ENCODE measurements at regions not wholly inside any gene's neighbourhood (a gene's known extent, or its start where the extent isn't known, plus 50 kb on each side); places are given as distances from the start of the nearest gene placed in this dataset.

DNA sequence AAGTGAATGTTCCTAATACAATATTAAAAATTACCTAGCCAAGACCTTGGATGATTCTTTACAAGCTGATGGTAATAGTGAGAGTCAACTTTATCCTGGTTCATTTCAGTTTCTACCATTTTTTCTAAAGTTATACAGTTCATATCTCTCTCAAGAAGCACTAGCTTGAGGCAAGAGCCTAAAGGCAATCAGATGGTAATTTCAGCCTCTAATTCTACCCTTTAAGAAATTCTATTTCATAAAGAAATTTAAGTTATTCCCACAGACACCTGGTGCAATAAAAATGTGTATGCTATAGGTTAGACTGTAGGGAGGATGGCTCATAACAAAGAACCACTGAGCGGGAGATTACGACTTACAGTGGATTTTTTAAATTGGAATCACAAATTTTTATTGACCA lies 984.2 kb upstream of the ADGRL3 start:
- no peak for DNase-seq (ENCODE audit: low read depth, low spot score)
- TF ChIP-seq, protein P1, sequence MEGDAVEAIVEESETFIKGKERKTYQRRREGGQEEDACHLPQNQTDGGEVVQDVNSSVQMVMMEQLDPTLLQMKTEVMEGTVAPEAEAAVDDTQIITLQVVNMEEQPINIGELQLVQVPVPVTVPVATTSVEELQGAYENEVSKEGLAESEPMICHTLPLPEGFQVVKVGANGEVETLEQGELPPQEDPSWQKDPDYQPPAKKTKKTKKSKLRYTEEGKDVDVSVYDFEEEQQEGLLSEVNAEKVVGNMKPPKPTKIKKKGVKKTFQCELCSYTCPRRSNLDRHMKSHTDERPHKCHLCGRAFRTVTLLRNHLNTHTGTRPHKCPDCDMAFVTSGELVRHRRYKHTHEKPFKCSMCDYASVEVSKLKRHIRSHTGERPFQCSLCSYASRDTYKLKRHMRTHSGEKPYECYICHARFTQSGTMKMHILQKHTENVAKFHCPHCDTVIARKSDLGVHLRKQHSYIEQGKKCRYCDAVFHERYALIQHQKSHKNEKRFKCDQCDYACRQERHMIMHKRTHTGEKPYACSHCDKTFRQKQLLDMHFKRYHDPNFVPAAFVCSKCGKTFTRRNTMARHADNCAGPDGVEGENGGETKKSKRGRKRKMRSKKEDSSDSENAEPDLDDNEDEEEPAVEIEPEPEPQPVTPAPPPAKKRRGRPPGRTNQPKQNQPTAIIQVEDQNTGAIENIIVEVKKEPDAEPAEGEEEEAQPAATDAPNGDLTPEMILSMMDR (IDR thresholded peaks at IDR 0.05; ENCODE audit: insufficient read depth, low read length, missing control alignments): no peak
- no peak overlapping the region for H3K4me3 ChIP-seq (ENCODE audit: low read depth, low read length)
- POLR2A ChIA-PET: no interaction called here
- CTCF ChIA-PET: no interaction called here

DNA sequence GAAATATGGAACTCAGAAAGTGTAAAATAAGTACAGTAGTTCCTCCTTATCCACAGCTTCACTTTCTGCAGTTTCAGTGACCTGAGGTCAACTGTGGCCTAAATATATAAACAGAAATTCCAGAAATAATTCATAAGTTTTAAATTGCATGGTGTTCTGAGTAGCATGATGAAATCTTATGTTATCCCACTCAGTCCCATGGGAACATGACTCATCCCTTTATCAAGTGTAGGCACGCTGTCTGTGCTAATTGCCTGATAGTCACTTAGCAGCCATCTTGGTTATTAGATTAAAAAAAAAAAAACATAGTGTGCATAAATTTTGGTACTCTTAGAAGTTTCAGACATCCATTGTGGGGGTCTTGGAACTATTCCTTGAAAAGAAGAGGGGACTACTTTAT lies 983.4 kb upstream of the ADGRL3 start:
- TF ChIP-seq, protein P1 (IDR thresholded peaks at IDR 0.05; ENCODE audit: insufficient read depth, low read length, missing control alignments): no peak
- H3K4me3 ChIP-seq (ENCODE audit: low read depth, low read length): no peak overlapping the region
- ChIA-PET POLR2A (no interaction called here), CTCF (no interaction called here)
- no peak for DNase-seq (ENCODE audit: low read depth, low spot score)

DNA sequence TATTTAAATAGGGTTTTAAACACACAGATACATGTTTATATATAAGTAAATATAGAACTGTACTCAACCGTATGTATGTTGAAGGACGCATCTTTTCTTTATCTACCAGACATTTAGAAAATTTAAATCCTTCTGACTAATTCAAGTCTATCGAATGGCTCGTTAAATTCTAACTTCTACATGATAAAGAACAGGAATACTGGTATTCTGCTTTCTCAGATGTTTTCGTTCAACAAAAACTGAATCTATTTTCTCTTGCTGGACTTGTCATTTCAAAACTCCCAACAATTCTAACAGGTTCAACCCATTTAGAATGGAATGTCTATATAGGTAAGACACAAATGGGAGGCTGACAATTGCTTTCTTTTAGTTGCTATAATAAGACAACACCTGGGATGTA lies 978.3 kb upstream of the ADGRL3 start:
- no peak for DNase-seq (ENCODE audit: low read depth, low spot score)
- ChIA-PET POLR2A (no interaction called here), CTCF (no interaction called here)
- TF ChIP-seq, protein P1 (IDR thresholded peaks at IDR 0.05; ENCODE audit: insufficient read depth, low read length, missing control alignments): no peak
- H3K4me3 ChIP-seq (ENCODE audit: low read depth, low read length): no peak overlapping the region

DNA sequence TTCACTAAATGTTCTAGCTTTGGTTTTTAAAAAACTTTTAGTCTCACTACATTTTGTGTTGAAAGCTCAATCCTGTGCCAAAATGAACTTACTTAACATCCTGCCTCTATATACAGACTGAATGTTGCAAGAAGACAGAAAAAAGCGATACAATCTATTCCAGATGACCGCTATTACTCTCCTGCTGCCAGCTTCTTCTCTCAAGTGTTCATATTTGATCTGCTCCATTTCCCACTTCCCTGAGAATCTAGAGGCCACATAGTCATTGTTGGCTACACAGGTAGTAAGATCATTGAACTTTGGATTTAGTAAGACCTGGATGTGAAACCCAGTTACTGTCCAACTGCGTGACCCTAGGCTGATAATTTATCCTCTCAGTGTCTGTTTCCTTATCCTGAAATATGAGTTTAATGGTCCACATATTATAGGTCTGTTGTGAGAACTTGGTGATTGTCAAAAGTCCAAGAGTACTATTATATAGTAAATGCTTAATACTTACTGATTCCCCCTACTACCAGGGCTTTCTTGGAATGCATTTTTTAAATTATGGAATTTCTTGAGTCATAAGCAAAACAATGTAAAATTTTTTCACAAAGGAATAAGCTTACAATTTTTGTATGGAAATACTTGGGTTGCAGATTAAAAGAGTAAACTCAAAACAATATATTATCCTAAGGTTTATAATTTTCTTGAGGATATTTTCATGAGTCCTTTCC lies 976.8 kb upstream of the ADGRL3 start:
- CTCF ChIA-PET: no interaction called here
- TF ChIP-seq, protein P1 (IDR thresholded peaks at IDR 0.05; ENCODE audit: insufficient read depth, low read length, missing control alignments): no peak
- POLR2A ChIA-PET: no interaction called here
- no peak overlapping the region for H3K4me3 ChIP-seq (ENCODE audit: low read depth, low read length)
- DNase-seq (ENCODE audit: low read depth, low spot score): no peak

DNA sequence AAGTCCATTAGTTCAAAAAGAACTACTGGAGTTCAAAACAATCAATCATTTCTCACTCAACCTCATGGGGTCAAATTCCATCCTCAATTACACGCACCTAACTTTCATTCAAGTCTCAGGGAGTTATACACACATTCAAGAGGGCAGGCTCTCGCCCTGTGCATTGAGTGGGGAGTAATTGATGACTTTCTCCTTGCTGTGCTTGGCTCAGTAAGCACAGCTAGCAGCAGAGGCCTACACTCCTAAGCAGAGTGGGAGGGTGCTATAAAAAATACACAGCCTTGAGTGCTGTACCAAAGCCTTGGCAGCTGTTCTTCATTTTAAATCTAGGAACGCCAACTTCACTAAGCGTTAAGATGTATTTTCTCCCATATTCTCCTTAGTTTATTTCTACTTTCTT lies 958.3 kb upstream of the ADGRL3 start:
- DNase-seq (ENCODE audit: low read depth, low spot score): no peak
- CTCF ChIA-PET: no interaction called here

DNA sequence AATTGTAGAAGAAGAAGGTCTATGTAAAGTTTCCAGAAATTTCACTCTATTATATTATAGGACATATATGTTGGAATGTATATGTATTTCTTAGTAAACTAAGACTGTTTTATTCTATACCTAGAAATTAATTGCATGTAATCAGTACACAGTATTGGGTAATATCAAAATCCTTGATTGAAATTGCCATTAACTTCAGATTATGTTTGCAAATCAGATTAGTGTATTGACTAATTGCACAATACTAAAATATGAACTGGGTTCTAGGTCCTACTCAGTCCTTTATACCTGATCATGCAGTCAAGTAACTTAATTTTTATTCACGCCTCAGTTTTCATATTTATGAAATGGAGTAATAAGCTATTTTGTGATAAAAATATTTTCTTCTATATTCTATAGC lies 950.3 kb upstream of the ADGRL3 start:
- no peak overlapping the region for H3K4me3 ChIP-seq (ENCODE audit: low read depth, low read length)
- ChIA-PET CTCF (no interaction called here), POLR2A (no interaction called here)
- TF ChIP-seq, protein P1 (IDR thresholded peaks at IDR 0.05; ENCODE audit: insufficient read depth, low read length, missing control alignments): no peak
- no peak for DNase-seq (ENCODE audit: low read depth, low spot score)

More for the DNA sequence above, 958.3 kb upstream of the ADGRL3 start:
- POLR2A ChIA-PET: no interaction called here
- TF ChIP-seq, protein P1 (IDR thresholded peaks at IDR 0.05; ENCODE audit: insufficient read depth, low read length, missing control alignments): no peak
- no peak overlapping the region for H3K4me3 ChIP-seq (ENCODE audit: low read depth, low read length)
